ENCODE measurements at regions not wholly inside any gene's neighbourhood (a gene's known extent, or its start where the extent isn't known, plus 50 kb on each side); places are given as distances from the start of the nearest gene placed in this dataset.

GRCh38 chr5:33303579-33304095 lies 137.1 kb upstream of the TARS1 start:
- no peak for DNase-seq

GRCh38 chr5:33304601-33305000 lies 136.2 kb upstream of the TARS1 start:
- no peak for DNase-seq

- no peak for DNase-seq
These were observed 135.2 kb upstream of the TARS1 start for GRCh38 chr5:33305572-33305971.

DNA sequence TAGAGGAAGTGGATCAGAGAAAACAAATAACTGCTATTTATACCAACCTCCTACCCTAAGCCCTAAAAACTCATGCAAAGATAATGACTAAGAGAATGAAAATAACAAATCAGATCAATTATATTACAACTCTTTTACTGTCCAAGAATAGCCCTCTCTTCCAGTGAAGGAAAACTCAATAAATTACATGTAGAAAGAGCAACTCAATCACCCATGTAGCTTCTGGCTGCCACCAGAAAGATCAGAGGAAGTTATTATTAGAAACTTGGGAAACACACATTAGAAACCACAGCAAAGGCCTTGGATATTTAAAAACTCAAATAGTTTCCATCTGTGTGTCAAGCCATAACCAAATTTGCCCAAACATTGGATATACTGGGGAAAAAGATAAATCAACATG lies 134.0 kb upstream of the TARS1 start:
- DNase-seq = no peak

DNA sequence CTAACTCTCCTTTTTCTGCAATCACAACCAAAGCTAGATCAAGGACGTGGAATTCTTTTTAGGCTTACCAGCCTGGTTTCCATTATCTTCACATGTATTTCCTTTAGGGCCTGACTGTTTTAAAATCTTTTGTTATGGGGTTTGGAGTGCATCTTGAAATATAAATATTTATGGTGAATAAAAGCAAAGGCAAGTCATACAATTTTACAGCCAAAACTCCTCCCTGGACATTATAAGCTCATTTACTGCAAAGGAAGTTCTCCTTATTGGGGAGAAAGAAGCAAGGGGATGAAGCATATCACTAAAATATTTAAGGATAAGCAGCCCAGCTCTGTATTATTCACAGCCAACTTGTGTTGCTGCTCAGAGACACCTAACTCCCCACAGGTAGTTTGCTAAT lies 132.2 kb upstream of the TARS1 start:
- DNase-seq = no peak

DNA sequence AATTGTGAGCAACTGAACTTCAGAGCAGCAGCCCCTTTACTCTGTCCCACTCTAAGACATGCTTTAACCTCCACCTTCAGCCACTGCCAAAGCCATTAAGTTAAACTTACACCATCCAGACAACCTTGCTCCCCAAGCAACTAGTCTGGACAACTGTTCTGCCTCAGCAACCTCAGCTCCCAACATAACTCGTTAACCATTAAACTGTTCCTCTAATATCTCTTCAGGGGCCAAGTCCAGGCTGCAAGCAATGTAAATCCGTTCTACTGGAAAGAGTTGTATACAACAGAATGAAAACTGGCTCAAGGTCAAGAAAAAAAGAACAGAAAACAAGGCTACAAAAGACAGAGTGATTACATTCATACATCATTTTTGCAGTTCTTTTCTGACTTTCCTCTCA lies 131.7 kb upstream of the TARS1 start:
- no peak for DNase-seq

- DNase-seq = no peak
These were observed 131.0 kb upstream of the TARS1 start for GRCh38 chr5:33309536-33310345.

- peak in 1 of 3 donors; percentile 8 for DNase-seq
These were observed 130.3 kb upstream of the TARS1 start for GRCh38 chr5:33310451-33310850.

GRCh38 chr5:33311893-33312292 lies 128.9 kb upstream of the TARS1 start:
- DNase-seq = peak; percentile 54 to 71 (median 62)

- no peak for DNase-seq
These were observed 127.9 kb upstream of the TARS1 start for GRCh38 chr5:33312571-33313549.

DNA sequence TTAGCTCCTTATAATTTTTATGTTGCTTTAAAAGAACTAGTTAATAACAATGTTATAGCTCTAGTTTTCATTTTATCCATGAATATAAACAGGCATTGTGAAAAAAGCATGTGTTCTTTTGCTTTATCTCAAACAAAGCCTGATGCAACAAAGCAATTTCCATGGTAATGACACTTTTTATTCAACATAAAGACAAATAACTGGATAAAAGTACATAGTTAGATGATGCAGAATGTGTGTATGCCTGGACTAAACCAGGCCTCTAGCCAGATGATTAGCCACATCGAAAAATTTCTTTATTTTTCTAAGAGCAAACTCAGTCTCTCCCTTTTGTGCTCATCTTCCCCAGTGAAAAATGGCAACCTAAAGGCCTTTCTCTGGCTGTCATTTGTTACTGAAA lies 125.6 kb upstream of the TARS1 start:
- no peak for DNase-seq

DNA sequence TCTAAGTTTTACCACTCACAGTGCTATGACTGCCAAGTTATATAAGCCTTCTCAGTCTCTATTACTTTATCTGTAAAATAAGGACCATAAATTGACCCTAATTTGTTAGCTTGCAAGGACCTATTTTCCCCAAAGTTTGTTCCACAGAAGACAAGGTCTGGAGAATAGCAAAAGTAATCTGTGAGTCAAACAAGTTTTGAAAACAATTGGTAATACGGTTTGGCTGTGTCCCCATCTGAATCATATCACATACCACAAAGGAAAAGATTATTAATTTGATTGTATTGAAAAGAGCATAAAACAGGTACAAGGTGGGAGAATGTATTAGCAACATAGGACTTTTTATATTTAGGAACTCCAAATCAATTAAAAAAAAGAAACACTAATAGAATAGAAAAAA lies 124.0 kb upstream of the TARS1 start:
- peak in 1 of 3 donors; percentile 4 for DNase-seq

DNA sequence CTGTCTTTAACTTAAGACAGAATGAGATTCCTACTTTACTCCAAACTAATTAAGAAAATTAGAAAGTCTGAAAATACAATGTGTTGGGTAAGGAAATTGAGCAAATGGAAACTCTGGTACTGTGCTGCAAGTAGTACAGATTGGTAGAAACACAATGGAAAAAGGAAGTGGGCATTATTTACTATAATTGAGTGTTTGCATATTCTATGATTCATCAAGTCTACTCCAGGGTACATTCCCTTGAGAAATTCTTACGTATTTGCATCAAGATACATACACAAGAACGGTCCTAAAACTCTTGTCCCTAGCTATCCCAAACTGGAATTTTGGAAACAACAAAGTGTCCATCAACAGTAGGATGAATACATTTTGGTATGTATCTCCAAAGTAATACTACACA lies 123.5 kb upstream of the TARS1 start:
- DNase-seq = peak; percentile 26 to 71 (median 66)

- DNase-seq = no peak
These were observed 121.6 kb upstream of the TARS1 start for GRCh38 chr5:33319151-33319550.

DNA sequence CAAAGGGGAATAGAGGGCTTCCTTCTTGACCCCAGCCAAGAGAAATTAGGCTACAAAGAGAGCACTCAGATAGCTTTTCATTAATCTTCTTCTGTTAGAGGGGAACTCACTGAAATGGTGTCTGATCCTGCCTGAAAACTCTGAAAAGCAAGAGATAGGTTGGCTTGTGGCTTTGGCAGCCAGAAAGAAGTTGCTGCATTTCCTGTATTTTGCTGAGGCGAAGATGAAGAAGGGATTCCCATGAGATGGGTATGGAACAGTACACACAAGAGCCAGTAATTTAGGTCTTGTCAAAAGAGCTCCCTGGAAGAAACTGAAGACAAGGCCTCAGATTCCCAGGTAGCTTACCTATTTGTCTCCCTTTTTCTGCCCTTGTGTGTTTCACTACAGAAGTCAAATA lies 120.9 kb upstream of the TARS1 start:
- no peak for DNase-seq

- DNase-seq = no peak
These were observed 119.7 kb upstream of the TARS1 start for GRCh38 chr5:33321026-33321425.

DNA sequence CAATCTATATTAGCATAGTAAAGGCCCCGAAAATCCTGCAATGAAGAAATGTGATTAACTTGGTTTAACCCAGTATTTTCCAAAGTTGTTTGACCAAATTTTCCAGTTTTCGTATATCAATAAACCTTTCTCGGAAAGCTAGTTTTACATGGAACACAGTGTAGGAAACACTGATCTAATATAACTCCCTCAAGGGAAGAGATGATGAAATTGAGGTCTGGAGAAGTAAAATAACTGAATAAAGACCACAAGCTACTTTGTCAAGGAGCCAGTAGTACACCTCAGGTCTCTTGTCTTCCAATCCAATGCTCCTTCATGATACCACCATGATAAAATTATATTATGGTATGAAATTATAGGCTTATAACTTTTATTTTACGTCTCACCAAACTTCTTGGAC lies 118.1 kb upstream of the TARS1 start:
- DNase-seq = no peak

DNA sequence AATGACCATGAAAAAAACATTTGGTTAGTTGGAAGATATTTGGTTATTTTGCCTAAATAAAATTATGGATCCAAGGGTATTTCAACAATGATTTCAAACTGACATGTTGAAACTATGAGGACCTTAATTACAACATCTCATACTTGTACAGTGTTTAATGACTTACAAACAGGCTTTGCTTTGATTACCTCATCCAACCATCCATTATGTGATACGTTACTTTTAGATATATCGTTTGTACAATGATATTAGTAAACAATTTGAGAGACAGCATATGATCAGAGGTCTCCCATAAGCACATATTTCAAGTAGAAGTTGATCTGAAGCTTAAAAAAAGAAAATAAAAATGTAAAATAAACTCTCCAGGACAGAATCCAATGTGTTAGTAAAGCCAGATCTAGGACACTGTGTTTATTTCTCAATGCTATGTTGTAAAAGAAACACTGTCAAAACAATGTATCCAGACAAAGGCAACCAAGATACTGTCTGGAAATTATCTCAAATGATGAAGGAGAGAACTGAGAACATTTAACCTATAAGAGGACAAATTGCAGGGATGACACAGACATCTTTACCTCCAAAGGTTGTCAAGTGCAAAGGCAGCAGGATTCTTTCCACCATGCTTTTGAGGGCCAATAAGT lies 116.0 kb upstream of the TARS1 start:
- no peak for DNase-seq

- DNase-seq = no peak
These were observed 111.9 kb upstream of the TARS1 start for GRCh38 chr5:33328818-33329217.

GRCh38 chr5:33329891-33330290 lies 110.9 kb upstream of the TARS1 start:
- no peak for DNase-seq

- DNase-seq = no peak
These were observed 110.3 kb upstream of the TARS1 start for GRCh38 chr5:33330426-33330825.

DNA sequence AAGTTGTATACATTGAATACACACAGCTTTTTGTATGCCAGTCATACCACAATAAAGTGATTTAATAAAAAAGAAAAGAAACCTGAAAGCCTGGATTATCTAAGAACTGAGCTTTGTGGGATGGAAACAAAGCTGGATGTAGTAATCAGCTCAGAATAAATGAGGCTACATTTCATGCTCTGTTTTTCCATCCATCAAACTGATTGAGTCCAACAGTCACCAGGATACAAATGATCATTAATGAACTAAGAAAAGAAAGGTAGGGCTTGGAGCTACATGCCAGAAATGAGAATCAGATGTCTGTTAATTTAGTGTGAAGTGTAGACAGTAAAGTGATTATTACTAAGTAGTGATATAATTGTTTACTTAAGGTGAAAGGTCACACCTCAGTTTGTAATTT lies 109.8 kb upstream of the TARS1 start:
- no peak for DNase-seq

- no peak for DNase-seq
These were observed 108.0 kb upstream of the TARS1 start for GRCh38 chr5:33332804-33333203.
